Smooth muscle cell (in vitro differentiated cells): ENCODE measurements at regions not wholly inside any gene's neighbourhood (a gene's known extent, or its start where the extent isn't known, plus 50 kb on each side); places are given as distances from the start of the nearest gene placed in this dataset.

Experiments used
- DNase-seq: peaks from one replicate; lab custom pipeline; 2025; ENCODE audit not compliant: unreplicated experiment; lab: John Stamatoyannopoulos, UW
- H2AFZ ChIP-seq: fragments of 200-600 bp; sonication (generic); 2 replicates; pipeline ENCODE4 v1.6.0; 2016; ENCODE audit warnings: antibody characterized with exemption, low read depth, mild to moderate bottlenecking
- H3F3A ChIP-seq: fragments of 200-600 bp; sonication (generic); 2 replicates; pipeline ENCODE4 v1.6.0; 2017; ENCODE audit warnings: antibody characterized with exemption, low read depth
- H3K27ac ChIP-seq: fragments of 200-600 bp; sonication (generic); 2 replicates; pipeline ENCODE4 v1.5.1; 2016; ENCODE audit warnings: low read depth, mild to moderate bottlenecking
- H3K27me3 ChIP-seq: fragments of 200-600 bp; sonication (generic); 2 replicates; pipeline ENCODE4 v1.6.1; 2016; ENCODE audit warnings: low read depth, mild to moderate bottlenecking
- H3K36me3 ChIP-seq: fragments of 200-600 bp; sonication (generic); 2 replicates; pipeline ENCODE4 v1.5.1; 2016; ENCODE audit warnings: low read depth
- H3K4me1 ChIP-seq: fragments of 200-600 bp; sonication (generic); 2 replicates; pipeline ENCODE4 v1.5.1; 2016; ENCODE audit warnings: low read depth
- H3K4me2 ChIP-seq: fragments of 200-600 bp; sonication (generic); 2 replicates; pipeline ENCODE4 v1.6.0; 2016; ENCODE audit warnings: mild to moderate bottlenecking
- H3K4me3 ChIP-seq: fragments of 200-600 bp; sonication (generic); 2 replicates; pipeline ENCODE4 v1.5.1; 2016; ENCODE audit warnings: mild to moderate bottlenecking
- H3K79me2 ChIP-seq: fragments of 200-600 bp; sonication (generic); 2 replicates; pipeline ENCODE4 v1.6.0; 2016; ENCODE audit warnings: low read depth, mild to moderate bottlenecking
- H3K9ac ChIP-seq: fragments of 200-600 bp; sonication (generic); 2 replicates; pipeline ENCODE4 v1.6.0; 2016; ENCODE audit warnings: low read depth
- H3K9me3 ChIP-seq: fragments of 200-600 bp; sonication (generic); replicated peaks from 2 replicates; pipeline ENCODE4 v1.5.1; 2016; ENCODE audit warnings: low read depth
- H4K20me1 ChIP-seq: fragments of 200-600 bp; sonication (generic); 2 replicates; pipeline ENCODE4 v1.6.0; 2016; ENCODE audit warnings: low read depth
- CTCF ChIP-seq: fragments of 200-600 bp; sonication (generic); IDR thresholded peaks from 2 replicates; pipeline ENCODE4 v1.5.1; 2017; ENCODE audit warnings: borderline replicate concordance, mild to moderate bottlenecking, antibody characterized with exemption; ENCODE audit not compliant: insufficient read depth, poor library complexity, severe bottlenecking
- WGBS: methylation state at CpG from one replicate; pipeline ENCODE4 v1.1.7; 2016; ENCODE audit warnings: low lambda C conversion rate; 5-methylcytosine and 5-hydroxymethylcytosine counted together

GRCh38 chr1:41293779-41294178 lies 51.7 kb upstream of the SCMH1 start:
- Histone ChIP-seq H3K9ac (no peak overlapping the region), H3K27ac (no peak overlapping the region), H3K4me2 (no peak overlapping the region), H3K4me1 (no peaks in the 10 kb centered on the region), H2AFZ (no peak overlapping the region), H3K9me3 (no peaks in the 10 kb centered on the region), H3K4me3 (no peak overlapping the region), H3F3A (no peaks in the 10 kb centered on the region), H3K79me2 (no peaks in the 10 kb centered on the region), H3K36me3 (no peaks in the 10 kb centered on the region), H3K27me3 (peaks cover 52% of the 10 kb centered on the region), H4K20me1 (no peaks in the 10 kb centered on the region)
- WGBS, result 90% methylated on average over 2 of the region's 2 CpGs
- no peak for DNase-seq
- TF ChIP-seq CTCF, result no peak
